ENCODE measurements at regions not wholly inside any gene's neighbourhood (a gene's known extent, or its start where the extent isn't known, plus 50 kb on each side); places are given as distances from the start of the nearest gene placed in this dataset.
"Not testable (repeated sequence)": the region's sequence is repeated elsewhere in the genome, so short reads cannot be mapped to it uniquely, and the experiment has no call there.

DNA sequence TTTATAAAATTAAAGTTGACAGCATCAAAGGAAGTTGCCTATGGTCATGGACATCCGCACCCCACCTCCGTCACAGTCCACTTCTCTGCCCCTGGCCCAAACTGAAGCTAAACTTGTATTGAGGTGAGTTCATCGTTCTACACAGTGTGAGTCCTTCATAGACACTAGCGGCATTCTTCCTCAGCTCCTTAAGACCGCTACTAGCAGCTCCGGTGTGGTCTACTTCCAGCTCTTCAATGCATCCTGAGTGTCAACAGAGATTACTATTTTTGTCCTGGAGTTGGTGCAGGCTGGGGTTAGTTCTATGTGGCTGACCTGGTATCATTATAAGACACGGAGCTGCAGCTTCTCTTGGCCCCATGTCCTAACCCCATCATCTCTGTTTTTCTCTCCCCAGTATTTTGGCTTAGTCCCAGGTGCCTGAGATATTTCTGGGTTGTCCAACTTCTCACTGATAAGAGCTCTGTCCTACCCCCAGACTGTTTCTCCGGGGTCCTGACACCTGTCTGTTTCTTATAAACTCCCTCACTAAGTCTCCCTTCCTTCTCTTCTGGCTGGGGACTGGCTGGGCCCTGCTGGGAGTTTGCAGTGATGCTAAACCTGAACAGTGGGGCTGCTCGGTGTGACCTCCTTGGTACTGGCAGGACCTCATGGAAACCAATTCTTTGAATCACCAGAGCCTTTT lies 169.2 kb upstream of the ATP10A start:
- DNase-seq (ENCODE audit: low spot score) (no peak), FAIRE-seq (no peak)

DNA sequence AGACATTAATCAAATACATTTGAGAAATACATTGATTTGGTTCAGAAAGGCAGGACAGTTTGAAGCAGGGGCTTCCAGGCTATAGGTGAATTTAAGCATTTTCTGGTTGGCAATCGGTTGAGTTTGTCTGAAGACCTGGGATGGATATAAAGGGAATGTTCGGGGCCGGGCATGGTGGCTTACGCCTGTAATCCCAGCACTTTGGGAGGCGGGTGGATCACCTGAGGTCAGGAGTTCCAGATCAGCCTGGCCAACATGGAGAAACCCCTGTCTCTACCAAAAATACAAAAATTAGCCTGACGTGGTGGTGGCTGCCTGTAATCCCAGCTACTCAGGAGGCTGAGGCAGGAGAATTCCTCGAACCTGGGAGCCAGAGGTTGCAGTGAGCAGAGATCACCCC lies 166.5 kb upstream of the ATP10A start:
- FAIRE-seq; DNase-seq (ENCODE audit: low spot score): not testable (repeated sequence)

DNA sequence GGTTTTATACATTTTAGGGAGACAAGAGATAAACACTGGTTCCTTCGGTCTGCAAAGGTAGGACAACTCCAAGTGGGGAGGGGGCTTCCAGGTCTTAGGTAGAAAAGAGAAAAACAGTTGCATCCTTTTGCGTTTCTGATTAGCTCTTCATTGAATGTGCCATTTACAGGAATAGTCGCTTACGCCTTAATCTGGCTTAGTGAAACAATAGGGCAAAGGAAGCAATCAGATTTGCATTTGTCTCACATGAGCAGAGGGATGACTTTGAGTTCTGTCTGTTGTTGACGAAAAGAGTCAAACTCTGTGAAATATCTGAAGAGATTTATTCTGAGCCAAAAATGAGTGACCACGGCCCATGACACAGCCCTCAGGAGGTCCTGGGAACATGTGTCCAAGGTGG lies 166.0 kb upstream of the ATP10A start:
- no peak for FAIRE-seq

DNA sequence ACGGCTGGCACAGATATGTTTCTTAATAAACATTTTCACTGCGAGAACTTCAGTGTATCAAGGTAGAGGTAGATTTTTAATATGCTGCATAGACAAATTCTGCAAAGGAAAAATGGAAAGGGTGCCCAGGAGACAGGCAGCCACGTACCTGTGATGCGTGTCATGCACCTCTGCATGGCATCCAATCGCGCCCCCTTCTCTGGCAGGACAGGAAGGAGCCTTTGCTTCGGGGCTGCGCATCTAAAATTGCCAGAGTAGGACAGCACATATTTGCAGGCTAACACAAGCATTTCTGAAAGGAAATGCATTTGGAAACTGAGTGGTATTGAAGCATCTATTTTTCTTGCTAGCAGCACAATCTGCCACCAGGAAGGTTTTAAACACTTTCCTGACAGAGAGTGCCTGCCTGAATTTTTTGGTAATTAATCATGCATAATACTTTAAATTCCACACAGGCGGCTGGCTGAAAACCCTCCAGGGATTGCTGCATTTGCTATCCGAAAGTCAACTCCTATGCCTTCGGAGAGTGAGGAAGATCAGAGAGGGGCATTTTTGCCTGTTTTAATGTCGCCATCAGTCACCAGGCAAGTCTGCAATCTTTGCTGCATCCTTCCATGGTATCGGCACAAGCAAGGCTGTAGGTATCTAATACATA lies 165.1 kb upstream of the ATP10A start:
- DNase-seq (ENCODE audit: low spot score) (no peak), FAIRE-seq (no peak)

More for the DNA sequence above, 166.0 kb upstream of the ATP10A start:
- no peak for DNase-seq (ENCODE audit: low spot score)

DNA sequence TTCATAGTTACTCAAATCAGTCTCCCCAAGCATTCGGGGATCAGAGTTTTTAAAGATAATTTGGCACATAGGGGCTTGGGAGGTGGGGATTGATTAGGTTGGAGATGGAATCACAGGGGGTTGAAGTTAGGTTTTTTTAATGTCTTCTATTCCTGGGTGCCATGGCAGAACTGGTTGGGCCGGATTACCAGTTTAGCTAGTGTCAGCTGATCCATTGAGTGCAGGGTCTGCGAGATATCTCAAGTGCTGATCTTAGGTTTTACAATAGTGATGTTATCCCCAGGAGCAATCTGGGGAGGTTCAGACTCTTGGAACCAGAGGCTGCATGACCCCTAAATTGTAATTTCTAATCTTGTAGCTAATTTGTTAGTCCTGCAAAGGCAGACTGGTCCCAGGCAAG lies 163.5 kb upstream of the ATP10A start:
- not testable (repeated sequence) for FAIRE-seq; DNase-seq (ENCODE audit: low spot score)

DNA sequence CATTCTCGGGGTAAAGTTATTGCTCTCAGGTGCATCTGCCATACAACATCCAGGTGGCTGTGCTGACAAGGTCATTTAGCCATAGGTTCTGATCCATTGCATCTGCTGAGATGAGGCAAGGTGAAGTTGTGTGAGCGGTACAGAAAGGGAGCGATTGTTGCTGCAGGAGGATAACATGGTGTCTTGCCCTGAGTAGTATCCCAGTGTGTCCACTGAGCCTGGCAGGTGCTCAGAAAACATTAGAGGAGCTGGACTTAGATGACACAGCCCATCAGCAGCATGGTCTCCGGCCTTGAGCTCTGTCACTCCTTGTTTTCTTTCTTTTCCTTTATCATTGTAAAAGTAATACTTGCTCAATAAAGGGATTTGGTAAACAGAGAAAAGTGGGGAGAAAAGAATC lies 161.1 kb upstream of the ATP10A start:
- DNase-seq (ENCODE audit: low spot score) (no peak), FAIRE-seq (no peak)

DNA sequence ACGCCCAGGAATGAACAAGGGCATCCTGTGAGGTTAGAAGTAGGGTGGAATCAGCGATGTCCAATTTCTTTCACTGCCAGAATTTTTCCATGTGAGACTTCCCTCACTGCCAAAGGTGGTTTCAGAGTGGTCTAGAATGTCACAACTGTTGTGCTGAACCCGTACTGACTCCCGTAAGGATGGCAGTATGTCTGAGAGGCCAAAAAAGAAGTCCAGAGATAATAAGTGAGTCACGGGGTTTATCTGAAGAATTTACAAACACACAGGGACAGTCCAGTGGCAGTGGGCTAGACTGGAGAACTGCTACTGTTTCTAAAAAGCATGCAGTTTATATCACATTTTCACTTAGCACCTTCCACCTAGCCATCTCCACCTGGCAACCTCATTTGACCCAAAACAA lies 160.6 kb upstream of the ATP10A start:
- DNase-seq (ENCODE audit: low spot score) (no peak), FAIRE-seq (no peak)

DNA sequence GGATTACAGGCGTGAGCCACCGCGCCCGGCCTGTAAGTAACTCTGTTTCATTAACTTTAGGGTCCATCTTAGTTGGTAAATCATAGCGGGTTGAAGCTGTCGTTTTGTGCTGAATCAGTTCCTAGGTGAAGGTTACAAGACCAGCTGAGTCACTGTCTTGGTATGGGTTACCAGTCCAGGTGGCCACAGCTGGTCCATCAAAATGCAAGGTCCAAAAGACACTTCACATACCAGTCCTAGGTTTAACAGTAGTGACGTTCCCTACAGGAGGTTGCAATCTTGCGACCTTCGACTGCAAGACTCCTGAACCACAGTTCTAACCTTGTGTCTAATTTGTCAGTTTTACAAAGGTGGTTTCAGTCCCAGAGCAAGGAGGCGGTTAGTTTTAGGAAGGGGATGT lies 160.1 kb upstream of the ATP10A start:
- no peak for FAIRE-seq
- no peak for DNase-seq (ENCODE audit: low spot score)

DNA sequence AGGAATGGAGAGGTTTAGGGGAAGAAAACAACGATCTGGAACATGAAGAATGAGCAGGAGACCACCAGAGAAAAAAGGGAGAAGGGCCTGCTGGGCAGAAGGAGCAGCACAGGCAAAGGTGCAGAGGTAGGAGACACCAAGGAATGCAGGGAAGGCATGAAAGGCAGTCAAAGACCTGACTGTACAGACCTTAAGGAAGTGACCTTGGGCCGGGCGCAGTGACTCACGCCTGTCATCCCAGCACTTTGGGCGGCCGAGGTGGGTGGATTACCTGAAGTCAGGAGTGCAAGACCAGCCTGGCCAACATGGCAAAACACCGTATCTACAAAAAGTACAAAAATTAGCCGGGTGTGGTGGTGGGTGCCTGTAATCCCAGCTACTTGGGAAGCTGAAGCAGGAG lies 157.7 kb upstream of the ATP10A start:
- FAIRE-seq (no peak), DNase-seq (ENCODE audit: low spot score) (no peak)

DNA sequence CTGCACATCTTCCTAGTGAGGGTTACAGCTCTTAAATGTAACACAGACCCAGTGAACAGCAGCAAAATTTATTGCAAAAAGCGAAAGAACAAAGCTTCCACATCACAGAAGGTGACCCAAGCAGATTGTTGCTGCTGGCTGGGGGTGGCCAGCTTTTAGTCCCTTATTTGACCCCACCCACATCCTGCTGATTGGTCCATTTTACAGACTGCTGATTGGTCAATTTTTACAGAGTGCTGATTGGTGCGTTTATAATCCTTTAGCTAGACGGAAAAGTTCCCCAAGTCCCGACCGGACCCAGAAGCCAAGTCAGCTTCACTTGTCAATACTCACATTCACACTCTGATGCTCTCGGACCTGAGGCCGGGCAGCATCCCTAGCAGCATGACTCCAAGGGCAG lies 154.5 kb upstream of the ATP10A start:
- DNase-seq (ENCODE audit: low spot score) (no peak), FAIRE-seq (no peak)

DNA sequence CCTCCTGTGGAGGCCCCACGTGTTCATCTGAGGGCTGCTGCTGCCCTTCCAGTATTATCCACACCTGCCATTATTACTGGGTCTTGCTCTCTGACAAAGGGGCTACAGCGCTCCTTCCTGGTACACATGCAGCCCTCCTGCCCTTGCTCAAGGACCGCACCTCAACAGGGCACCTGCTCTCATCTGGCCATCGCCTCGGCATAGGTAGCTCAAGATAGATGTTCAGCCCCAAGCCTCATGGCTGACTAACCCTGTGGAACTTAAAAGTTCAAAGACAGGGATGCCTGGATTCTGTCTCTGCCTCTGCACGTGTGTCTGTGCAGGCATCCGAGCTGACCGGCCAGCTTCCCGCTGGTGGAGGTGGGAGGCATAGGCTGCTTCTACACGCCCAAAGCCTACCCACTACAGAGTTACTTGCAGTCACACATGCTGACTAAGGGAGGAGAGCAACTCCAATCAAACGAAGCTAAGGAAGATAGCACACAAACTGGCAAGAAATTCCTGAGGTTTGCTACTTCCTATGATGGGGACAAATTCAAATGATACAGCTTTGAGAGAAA lies 152.5 kb upstream of the ATP10A start:
- FAIRE-seq, result no peak

DNA sequence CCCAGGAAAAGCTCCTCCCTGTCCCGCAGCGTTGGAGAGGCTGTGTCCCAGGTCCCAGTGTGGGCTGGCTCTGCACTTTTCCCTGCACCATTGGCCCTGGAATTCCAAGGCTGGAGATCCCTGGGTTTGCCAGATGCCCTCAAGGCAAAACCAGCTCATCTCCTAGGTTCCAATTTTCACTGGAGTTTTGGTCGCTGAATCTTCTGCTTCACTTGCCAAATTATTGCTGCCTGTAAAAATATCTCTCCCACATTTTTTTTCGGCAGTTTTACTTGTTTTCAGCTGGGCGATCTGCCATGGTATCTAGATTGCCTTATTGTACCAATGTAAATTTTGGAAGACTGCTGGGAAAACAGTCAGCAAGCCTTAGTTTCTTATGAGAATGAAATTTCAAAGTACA lies 150.9 kb upstream of the ATP10A start:
- FAIRE-seq (no peak), DNase-seq (ENCODE audit: low spot score) (no peak)

More for the DNA sequence above, 152.5 kb upstream of the ATP10A start:
- no peak for DNase-seq (ENCODE audit: low spot score)

DNA sequence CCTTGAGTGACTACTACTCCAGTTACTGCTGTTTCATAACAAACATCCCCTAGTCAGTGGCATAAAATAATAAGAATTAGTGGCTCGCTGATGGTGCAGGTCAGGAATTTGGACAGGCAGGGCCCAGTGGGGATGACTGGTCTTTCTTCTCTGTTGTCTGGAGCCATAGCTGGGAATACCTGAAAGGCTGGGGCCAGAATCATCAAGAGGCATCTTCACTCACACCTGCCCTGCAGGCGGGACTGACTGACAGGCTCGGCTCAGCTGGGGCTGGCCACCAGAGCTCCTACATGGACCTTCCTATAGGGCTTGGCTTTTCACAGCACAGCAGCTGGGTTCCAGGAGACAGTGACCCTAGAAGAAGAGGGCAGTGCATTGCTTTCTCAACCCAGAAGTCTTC lies 148.8 kb upstream of the ATP10A start:
- no peak for FAIRE-seq
- DNase-seq (ENCODE audit: low spot score), result no peak

DNA sequence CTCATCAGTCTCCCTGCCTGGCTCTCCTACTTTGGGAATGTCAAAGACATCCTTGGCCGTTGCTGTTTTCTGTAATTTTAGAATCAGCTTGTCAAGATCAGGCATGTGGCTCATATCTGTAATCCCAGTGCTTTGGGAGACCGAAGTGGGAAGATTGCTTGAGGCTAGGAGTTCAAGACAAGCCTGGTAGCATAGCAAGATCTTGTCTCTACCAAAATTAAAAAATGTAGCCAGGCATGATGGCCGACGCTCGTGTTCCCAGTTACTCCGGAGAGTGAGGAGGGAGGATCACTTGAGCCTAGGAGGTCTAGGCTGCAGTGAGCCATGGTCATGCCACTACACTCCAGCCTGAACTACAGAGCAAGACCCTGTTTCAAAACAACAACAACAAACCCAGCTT lies 144.0 kb upstream of the ATP10A start:
- no peak for FAIRE-seq
- no peak for DNase-seq (ENCODE audit: low spot score)

DNA sequence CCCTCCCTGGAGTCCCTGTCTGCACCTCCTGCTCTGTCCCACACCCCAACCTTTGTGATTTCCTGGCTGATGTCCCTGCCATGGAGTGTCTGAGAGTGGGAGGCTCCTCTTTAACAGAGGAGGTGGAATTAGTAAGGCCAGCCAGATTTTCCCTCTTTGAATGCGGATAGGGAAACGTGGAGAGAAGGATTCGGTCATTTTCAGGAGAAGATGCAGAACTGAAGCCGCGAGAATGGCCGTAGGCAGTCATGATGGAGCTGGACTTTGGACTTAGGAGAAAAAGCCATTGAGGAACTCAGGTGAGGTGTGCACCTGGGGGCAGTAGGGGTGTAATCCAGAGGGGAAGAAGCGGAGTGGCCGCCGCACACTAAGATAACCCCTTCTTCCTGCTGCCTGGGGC lies 138.1 kb upstream of the ATP10A start:
- DNase-seq (ENCODE audit: low spot score), result no peak
- no peak for FAIRE-seq

DNA sequence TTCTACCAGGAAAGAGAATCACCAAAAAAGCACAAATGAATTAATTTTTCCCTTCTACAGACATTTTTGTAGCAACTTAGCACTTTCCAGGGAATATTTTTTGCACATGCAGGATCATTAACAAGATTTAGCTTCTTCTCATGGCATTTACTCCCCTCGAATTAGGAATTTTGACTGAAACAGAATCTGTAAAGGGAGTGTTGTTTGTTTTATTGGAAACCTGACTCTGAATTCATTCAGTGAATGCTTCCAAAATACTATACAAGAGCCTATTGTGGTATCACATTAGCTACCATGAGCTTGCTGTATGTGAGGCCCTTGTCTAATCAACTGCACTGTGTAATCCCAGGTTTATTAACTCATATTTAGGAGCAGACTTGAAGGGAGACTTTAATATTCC lies 130.4 kb upstream of the ATP10A start:
- FAIRE-seq (no peak), DNase-seq (ENCODE audit: low spot score) (no peak)

DNA sequence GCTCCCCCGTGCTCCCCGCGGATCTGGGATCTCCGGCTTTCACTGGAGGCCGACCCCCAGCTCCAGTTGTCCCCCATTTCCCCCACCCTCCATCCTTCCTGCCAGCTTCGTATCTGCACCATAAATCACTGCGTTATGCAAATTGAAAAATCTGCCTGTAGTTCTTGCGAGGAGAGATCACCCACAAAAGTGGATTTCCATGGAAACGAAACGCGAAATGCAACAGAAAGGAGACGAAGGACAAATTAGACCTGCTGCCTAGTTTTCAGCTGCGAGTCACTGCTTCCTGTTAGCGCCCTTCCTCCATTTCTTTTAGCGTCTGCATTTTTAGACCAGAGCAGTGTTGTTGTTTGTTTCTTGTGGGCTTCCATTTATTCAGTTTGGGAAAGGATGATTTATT lies 127.1 kb upstream of the ATP10A start:
- FAIRE-seq, result no peak

DNA sequence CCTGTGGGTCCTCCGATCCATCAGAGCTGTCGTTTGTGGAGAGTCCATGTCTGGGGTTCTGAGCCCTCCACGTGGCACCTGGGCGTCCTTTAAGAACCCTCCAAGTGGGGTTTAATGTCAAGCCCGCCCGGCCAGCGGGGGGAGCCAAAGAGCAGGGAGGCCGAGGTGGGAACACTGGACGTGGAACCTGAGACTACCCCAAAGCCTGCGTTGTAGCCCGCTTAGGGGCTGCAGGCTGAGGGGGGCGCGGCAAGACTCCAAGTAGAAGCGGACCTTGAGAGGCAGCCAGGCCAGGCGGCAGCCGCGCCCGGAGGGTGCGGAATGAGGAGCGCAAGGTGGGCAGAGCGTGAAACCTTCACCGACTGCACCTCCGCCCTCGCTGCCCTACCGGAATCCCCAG lies 126.2 kb upstream of the ATP10A start:
- no peak for DNase-seq (ENCODE audit: low spot score)

More for the DNA sequence above, 127.1 kb upstream of the ATP10A start:
- no peak for DNase-seq (ENCODE audit: low spot score)

DNA sequence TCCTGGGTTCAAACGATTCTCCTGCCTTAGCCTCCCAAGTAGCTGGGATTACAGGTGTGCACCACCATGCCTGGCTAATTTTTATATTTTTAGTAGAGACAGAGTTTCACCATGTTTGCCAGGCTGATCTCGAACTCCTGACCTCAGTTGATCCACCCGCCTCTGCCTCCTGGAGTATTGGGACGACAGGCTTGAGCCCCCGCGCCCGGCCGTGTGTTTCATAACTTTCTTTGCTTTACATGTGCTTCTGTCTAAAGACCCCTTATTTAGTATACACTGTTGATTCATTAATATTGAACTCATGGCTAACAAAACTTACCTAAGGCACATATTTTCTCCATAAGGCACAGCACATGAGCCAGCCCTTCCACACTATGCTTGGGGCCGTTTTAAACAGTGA lies 125.6 kb upstream of the ATP10A start:
- FAIRE-seq; DNase-seq (ENCODE audit: low spot score): not testable (repeated sequence)

More for the DNA sequence above, 126.2 kb upstream of the ATP10A start:
- FAIRE-seq, result no peak

DNA sequence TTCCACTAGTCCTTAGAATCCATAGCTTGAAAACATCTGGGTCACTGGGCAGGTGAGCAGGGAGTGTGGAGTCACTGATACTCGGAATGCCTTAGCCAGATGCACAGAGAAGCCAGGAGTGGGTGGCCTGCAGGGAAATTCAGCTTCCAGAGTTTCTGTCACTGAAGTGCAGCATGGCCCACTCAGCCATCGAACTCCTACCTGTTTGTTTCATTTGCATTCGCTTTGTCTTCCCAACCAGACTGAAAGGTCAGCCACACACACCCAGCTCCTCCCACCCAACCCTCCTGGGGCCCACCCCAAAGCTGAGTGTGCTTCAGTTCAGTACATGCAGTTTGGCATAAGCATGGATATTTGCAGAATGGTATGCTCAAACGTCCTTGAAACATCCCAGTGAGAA lies 124.5 kb upstream of the ATP10A start:
- FAIRE-seq, result no peak
- DNase-seq (ENCODE audit: low spot score), result no peak

DNA sequence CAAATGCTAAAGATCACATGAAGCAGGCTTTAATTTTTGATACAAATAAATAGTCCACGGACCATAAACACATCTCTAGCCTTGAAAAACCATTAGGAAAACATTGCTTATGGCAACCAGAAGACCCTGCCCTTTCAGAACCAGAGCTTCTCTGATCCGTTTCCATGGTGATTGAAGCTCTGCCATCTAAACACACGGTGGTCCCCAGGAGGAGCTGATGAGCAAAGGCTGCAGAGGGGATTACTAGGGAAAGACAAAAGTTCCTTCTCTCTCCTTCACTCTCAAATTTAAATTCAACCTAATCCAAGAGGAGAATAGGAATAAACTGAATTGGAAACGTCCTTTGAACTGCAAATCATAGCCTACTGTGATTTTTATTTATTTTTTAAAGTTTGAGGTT lies 122.0 kb upstream of the ATP10A start:
- DNase-seq (ENCODE audit: low spot score), result no peak
- FAIRE-seq, result no peak

DNA sequence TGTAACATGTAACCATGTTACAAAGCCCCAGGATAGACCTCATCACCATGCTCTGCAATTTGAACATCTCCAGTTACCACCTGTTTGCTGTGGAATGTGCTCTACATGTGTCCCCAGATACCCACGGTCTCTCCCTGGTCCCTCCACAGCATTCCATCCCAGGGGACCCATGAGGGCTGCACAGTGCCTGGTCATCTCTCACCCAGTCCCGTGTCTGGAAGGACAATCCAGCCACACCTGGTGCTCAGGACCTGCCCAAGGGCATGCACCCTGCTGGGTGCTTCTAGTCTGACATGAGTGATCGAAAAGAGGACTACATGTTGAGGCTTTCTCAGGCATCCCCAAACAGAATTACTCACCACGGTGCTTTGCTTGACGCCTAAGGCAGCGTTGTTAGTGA lies 119.6 kb upstream of the ATP10A start:
- DNase-seq (ENCODE audit: low spot score) (no peak), FAIRE-seq (no peak)

DNA sequence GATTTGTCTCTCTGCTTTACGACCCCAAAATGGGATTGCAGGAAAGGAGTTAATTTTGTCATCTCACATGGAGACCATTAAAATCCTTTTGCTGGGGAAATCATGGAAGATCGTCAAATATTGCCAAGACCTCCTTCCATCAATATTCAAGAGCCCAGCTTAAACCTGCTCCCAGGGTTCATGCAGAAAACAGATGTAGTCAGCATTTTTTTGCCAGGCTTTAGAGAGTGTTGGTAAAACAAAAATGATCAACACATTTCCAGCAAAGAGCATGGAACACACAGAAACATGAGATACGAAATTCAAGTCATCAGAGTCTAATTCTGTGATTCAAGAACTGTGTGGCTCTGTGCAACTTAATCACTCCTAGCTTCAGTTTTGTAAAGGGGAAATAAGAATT lies 118.0 kb upstream of the ATP10A start:
- FAIRE-seq, result no peak
- DNase-seq (ENCODE audit: low spot score), result no peak
